IPS-15b (cell line): ENCODE measurements at regions not wholly inside any gene's neighbourhood (a gene's known extent, or its start where the extent isn't known, plus 50 kb on each side); places are given as distances from the start of the nearest gene placed in this dataset.

Experiments
- H3K27me3 ChIP-seq: one replicate; pipeline ENCODE4 v1.6.1; 2013; ENCODE audit warnings: low read length; ENCODE audit not compliant: control insufficient read depth, insufficient read depth
- H3K36me3 ChIP-seq: one replicate; pipeline ENCODE4 v1.6.1; 2013; ENCODE audit warnings: low read length; ENCODE audit not compliant: control insufficient read depth, insufficient read depth
- H3K4me1 ChIP-seq: one replicate; pipeline ENCODE4 v1.6.1; 2013; ENCODE audit warnings: mild to moderate bottlenecking, low read length; ENCODE audit not compliant: control insufficient read depth, insufficient read depth
- H3K4me3 ChIP-seq: one replicate; pipeline ENCODE4 v1.5.1; 2013; ENCODE audit warnings: low read depth, low read length
- H3K9ac ChIP-seq: one replicate; pipeline ENCODE4 v1.6.1; 2013; ENCODE audit warnings: low read depth, mild to moderate bottlenecking, low read length
- H3K9me3 ChIP-seq: one replicate; pipeline ENCODE4 v1.6.1; 2013; ENCODE audit warnings: mild to moderate bottlenecking, low read length; ENCODE audit not compliant: control insufficient read depth, insufficient read depth

DNA sequence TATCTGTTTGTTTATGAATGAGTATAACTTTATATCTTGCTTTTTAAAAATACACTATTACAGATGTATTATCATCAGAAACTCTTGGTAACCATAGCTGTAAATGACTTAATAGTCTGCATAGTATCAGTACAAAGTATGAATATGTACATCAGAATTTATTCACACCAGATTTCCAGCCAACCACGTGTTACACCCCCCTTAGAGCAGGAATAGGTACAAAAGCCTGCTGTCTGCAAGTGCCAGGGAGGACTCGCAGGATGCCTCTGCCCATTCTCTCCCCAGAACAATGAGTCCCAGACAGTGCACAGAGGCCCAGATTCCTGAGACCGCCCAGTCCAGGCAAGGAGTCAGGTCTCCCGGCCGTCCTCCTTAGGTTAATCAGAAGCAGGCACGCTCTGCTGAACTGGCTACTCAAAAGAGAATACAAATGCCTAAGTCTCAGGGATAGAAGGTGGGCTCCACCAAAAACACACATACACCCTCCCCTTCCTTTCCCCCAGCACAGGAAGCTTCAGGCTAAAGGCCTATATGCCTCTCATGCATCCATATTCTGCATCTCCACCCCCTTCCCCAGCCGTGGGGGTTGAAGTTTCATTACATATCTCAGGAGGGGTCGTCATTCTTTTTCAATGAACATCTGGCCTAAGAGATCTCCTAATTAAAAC, 159.1 kb upstream of the CDH11 start:
- H3K4me1 ChIP-seq: peaks cover 52% of the 10 kb centered on the region
- no peaks in the 10 kb centered on the region for H3K27me3 ChIP-seq
- no peak overlapping the region for H3K4me3 ChIP-seq
- H3K9ac ChIP-seq: no peak overlapping the region
- no peaks in the 10 kb centered on the region for H3K9me3 ChIP-seq
- H3K36me3 ChIP-seq: no peaks in the 10 kb centered on the region

DNA sequence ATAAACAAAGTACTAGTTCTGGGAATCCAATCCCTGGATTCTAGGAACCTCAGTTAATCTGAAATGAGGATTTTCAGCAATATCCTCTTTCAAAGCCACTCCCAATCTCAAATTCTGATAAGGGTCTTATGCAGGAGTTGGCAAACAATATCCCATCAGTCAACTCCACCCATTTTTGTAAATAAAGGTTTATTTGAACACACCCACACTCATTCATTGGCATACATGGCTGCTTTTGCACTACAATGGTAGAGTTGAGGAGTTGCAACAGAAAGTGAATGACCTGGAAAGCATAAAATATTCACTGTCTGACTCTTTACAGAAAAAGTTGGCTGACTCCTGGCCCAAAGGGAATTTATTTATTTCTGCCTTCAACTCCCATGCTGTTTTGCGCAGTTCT, 157.7 kb upstream of the CDH11 start:
- no peaks in the 10 kb centered on the region for H3K9me3 ChIP-seq
- H3K36me3 ChIP-seq: no peaks in the 10 kb centered on the region
- peaks cover 46% of the 10 kb centered on the region for H3K4me1 ChIP-seq
- H3K27me3 ChIP-seq: no peaks in the 10 kb centered on the region
- no peak overlapping the region for H3K4me3 ChIP-seq
- no peak overlapping the region for H3K9ac ChIP-seq

DNA sequence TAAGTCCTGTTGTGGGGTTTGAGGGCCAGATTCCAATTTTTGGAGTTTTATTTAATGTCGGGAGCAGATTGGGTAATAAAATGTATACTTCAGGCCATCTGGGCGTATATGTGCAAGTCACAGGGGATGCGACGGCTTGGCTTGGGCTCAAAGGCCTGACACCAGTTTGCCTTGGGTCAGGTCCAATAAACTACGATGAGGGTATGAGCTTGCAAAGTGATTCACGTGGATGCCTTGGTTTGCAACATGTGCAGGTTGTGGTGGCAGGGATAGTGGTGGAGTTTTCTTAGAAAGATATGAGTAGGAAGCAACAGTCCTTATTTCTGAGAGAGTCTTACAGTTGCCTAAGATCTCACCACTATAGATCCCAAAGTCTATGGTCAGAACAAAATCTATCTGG, 157.0 kb upstream of the CDH11 start:
- Histone ChIP-seq H3K4me1 (peaks cover 39% of the 10 kb centered on the region), H3K27me3 (no peaks in the 10 kb centered on the region)

DNA sequence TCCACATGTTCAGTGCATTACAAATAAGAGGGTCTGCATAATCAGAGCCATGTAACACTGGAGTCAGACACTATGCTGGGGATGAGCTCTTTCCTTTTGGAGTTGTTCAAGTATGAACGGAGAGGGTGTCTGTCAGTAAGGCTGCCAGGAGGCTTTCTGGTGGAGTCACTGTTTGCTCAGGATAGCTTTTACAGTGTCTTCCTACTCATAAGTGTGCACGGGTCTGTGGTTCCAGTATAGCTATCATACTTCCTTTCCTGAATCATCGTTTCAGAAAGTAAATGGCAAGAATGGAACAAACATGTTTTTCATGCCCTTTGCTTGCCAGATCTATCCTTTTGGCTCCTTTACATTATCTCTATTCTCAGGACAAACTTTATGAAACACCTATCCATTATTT, 152.7 kb upstream of the CDH11 start:
- Histone ChIP-seq H3K9me3 (no peaks in the 10 kb centered on the region), H3K36me3 (no peaks in the 10 kb centered on the region), H3K4me3 (no peak overlapping the region), H3K27me3 (no peaks in the 10 kb centered on the region), H3K9ac (no peak overlapping the region), H3K4me1 (peaks cover 5% of the 10 kb centered on the region)

More for the DNA sequence above, 157.0 kb upstream of the CDH11 start:
- Histone ChIP-seq H3K36me3 (no peaks in the 10 kb centered on the region), H3K9me3 (no peaks in the 10 kb centered on the region), H3K9ac (no peak overlapping the region), H3K4me3 (no peak overlapping the region)

DNA sequence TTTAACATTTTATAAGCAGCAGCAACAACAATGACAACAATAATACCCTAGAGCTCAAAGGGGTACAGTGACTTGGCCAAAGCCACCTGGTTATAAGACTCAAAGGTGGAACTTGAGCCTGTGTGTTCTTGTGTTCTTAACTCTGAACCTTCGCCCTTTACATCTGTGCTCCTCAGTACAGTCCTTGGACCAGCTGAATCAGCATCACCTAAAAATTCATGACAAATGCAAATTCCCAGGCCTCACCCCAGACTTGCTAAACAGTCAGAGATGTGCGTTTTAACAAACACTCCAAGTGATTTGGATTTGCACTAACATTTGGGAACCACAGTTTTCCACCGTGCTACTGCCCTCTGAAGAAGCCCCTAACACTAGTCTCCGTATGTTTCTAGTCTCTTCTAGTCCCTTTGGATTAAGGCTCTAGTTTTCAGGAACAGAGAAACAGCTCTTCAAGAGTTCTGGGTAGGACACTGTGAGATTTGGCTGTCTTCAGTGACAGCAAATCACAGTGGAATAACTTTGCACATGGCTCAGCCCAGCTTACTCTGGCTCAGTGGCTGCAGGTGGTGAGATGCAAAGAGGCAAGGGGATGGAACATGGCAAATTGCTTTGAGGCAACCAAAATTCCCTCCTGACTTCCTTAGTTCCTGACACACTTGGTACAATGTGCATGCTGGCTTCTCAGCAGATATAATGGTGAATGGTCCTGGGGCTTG, 151.0 kb upstream of the CDH11 start:
- no peaks in the 10 kb centered on the region for H3K27me3 ChIP-seq
- no peaks in the 10 kb centered on the region for H3K9me3 ChIP-seq
- H3K4me3 ChIP-seq: no peak overlapping the region
- H3K9ac ChIP-seq: no peak overlapping the region
- no peaks in the 10 kb centered on the region for H3K4me1 ChIP-seq
- no peaks in the 10 kb centered on the region for H3K36me3 ChIP-seq

DNA sequence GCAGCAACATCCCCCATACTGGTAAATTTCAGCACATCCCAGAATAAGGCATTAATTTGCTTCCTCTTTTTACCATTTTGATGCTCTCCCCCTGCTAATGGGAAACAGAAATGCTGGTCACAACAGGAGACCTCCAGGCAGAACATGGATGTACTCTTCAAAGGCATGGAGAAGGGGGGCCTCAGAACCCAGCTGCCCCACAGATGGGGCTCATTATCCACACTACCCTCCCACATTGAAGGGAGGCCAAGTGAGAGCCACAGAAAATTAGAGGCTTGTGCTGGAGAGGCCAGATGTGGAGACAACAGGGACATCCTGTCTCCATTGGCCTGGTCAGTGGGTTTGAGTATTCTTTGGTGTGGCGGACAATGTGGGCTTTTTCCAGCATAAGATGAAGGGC, 150.1 kb upstream of the CDH11 start:
- Histone ChIP-seq H3K4me1 (no peaks in the 10 kb centered on the region), H3K36me3 (no peaks in the 10 kb centered on the region), H3K9ac (no peak overlapping the region), H3K27me3 (no peaks in the 10 kb centered on the region), H3K9me3 (no peaks in the 10 kb centered on the region), H3K4me3 (no peak overlapping the region)

DNA sequence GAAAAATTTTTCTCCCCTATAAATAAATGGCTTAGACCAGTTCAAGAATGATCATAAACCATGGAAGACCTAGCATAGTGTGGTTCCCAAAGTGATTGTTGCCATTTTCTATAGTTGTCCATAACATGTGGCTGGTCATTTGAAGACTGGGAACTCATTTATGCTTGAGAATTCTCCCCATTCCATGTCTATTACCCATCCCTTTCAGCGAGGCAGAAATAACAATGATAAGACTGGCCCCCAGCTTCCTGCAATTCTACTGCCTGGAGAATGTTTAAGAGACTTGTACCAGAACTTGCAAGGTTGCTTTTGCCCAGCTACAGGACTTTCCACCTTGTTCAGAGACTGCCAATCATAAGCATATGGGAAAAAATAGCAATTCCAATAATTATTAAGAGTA, 146.5 kb upstream of the CDH11 start:
- no peaks in the 10 kb centered on the region for H3K4me1 ChIP-seq
- H3K4me3 ChIP-seq: no peak overlapping the region
- no peak overlapping the region for H3K9ac ChIP-seq
- no peaks in the 10 kb centered on the region for H3K36me3 ChIP-seq
- no peaks in the 10 kb centered on the region for H3K27me3 ChIP-seq
- no peaks in the 10 kb centered on the region for H3K9me3 ChIP-seq

DNA sequence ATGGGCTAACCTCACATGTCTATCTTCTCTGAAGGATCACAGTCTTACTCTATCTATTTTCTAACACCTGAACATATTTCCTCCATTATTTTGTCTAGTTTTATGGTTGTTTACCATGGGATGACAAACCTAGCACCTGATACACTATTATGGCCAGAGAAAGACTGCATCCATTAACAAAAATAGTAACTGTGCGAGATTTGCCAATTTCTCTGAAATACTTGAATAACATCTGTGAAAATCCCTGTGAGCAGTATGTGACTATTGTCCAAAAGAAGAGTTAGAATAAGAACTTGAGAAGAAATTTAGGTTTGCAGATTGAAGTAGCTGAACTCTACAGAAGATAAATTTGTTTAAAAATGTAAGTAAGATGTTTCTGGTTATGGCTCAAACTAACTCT, 142.0 kb upstream of the CDH11 start:
- Histone ChIP-seq H3K27me3 (no peaks in the 10 kb centered on the region), H3K36me3 (no peaks in the 10 kb centered on the region), H3K9me3 (no peaks in the 10 kb centered on the region), H3K4me1 (no peaks in the 10 kb centered on the region), H3K9ac (no peak overlapping the region), H3K4me3 (no peak overlapping the region)

DNA sequence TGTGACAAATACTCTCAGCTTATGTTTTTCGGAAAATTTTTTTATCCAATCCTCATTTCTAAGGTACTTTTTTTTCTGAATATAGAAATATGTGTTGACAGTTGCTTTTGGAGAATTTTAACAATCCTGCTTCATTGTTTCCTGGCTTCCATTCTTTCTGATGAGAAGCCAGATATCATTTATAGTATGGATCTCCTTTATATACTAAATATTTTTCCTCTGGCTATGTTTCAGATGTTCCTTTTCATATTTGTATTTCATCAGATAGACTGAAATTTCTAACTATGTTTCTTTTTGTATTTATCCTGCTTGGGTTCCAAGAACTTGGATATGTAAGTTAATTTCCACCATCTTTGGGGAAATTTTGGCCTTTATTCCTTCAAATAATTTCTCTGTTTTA, 138.9 kb upstream of the CDH11 start:
- Histone ChIP-seq H3K9ac (no peak overlapping the region), H3K36me3 (no peaks in the 10 kb centered on the region), H3K4me1 (no peaks in the 10 kb centered on the region), H3K4me3 (no peak overlapping the region), H3K9me3 (no peaks in the 10 kb centered on the region), H3K27me3 (no peaks in the 10 kb centered on the region)

DNA sequence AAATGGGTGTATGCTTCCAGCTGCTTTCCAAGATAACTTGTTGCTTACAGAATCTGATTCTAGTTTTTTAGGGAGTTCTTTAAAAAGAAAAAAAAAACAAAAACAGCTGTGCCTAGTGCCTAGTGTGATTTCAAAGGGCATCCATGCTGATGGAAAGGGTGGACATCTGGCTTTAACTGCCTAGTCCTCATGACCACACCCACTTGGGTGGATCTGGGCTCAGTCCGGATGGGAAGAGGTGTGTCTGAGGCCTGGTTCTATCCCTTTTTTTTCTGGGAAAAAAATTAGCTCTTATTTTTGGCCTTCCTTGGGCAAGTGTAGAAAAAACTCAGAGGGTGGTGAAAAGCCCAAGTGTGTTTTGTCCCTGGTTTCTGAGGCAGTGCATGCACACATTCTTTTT, 132.3 kb upstream of the CDH11 start:
- Histone ChIP-seq H3K36me3 (no peaks in the 10 kb centered on the region), H3K9ac (no peak overlapping the region), H3K27me3 (no peaks in the 10 kb centered on the region), H3K4me1 (peaks cover 7% of the 10 kb centered on the region), H3K9me3 (no peaks in the 10 kb centered on the region), H3K4me3 (no peak overlapping the region)

DNA sequence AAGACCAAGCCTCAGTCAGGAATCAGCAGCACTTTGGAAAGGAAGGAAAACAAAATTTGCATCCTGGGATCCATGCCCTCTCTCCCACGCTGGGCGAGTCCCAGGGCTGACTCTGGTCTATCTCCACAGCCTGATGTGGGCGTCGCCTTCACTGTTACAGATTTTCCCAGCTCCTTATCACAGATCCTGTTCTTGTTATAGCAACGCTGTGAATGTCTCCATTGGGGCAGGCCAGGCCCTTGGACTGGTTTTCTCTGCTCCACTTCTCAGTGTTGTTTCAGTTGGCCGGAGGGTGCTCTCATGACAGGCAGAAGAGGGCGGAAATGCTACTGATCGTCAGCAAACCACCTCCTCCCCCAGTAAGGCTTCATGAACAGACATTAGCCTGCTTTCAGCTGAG, 127.9 kb upstream of the CDH11 start:
- peaks cover 7% of the 10 kb centered on the region for H3K4me1 ChIP-seq
- no peaks in the 10 kb centered on the region for H3K9me3 ChIP-seq
- no peaks in the 10 kb centered on the region for H3K27me3 ChIP-seq
- no peak overlapping the region for H3K4me3 ChIP-seq
- H3K36me3 ChIP-seq: no peaks in the 10 kb centered on the region
- no peak overlapping the region for H3K9ac ChIP-seq

DNA sequence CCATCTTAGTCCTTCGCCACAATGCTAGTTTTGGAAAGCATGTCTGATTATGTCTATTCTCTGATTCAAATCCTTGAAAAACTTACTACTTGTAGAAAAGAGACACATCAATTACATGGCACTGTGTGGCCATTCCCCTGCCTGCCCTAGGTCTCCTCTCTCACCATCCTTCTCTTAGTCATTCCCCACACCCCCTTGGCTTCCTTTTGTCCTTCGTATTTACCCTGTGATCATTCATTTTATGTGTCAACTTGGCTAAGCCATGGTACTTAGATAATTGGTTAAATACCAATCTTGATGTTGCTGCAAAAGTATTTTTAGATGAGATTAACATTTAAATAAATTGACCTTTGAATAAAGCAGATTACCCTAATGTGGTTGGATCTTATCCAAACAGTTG, 122.9 kb upstream of the CDH11 start:
- Histone ChIP-seq H3K4me1 (peaks cover 9% of the 10 kb centered on the region), H3K27me3 (no peaks in the 10 kb centered on the region), H3K9me3 (no peaks in the 10 kb centered on the region), H3K36me3 (no peaks in the 10 kb centered on the region), H3K9ac (no peak overlapping the region), H3K4me3 (no peak overlapping the region)
